H54 (cell line): ENCODE measurements at regions not wholly inside any gene's neighbourhood (a gene's known extent, or its start where the extent isn't known, plus 50 kb on each side); places are given as distances from the start of the nearest gene placed in this dataset.

Experiments used
- DNase-seq: peaks from one replicate; pipeline ENCODE4 v3.0.0; 2011; ENCODE audit warnings: low spot score, mixed read lengths; ENCODE audit not compliant: insufficient read length
- FAIRE-seq: peaks from 3 replicates; lab custom pipeline; 2011; peaks lifted over from hg19 to GRCh38; lab: Jason Lieb, UNC
- POLR2A ChIP-seq: IDR thresholded peaks from 2 replicates; pipeline ENCODE4 v1.6.1; 2011; ENCODE audit warnings: low read depth, mild to moderate bottlenecking, low read length

- FAIRE-seq, result no peak
- TF ChIP-seq POLR2A, result no peak
Measured at GRCh38 chr13:105814902-105815250, 720.6 kb downstream of the EFNB2 start.

GRCh38 chr13:105814219-105814901 lies 721.1 kb downstream of the EFNB2 start:
- FAIRE-seq (peak; percentile 93), DNase-seq (no peak)
- TF ChIP-seq POLR2A, result no peak

More at GRCh38 chr13:105814902-105815250, 720.6 kb downstream of the EFNB2 start:
- DNase-seq, result no peak

GRCh38 chr13:105806628-105806920 lies 728.9 kb downstream of the EFNB2 start:
- peak; percentile 38 for DNase-seq
- TF ChIP-seq POLR2A, result no peak
- peak; percentile 99 for FAIRE-seq

GRCh38 chr13:105805892-105806627 lies 729.4 kb downstream of the EFNB2 start:
- no peak for TF ChIP-seq POLR2A
- DNase-seq, result no peak
- FAIRE-seq, result no peak

DNA sequence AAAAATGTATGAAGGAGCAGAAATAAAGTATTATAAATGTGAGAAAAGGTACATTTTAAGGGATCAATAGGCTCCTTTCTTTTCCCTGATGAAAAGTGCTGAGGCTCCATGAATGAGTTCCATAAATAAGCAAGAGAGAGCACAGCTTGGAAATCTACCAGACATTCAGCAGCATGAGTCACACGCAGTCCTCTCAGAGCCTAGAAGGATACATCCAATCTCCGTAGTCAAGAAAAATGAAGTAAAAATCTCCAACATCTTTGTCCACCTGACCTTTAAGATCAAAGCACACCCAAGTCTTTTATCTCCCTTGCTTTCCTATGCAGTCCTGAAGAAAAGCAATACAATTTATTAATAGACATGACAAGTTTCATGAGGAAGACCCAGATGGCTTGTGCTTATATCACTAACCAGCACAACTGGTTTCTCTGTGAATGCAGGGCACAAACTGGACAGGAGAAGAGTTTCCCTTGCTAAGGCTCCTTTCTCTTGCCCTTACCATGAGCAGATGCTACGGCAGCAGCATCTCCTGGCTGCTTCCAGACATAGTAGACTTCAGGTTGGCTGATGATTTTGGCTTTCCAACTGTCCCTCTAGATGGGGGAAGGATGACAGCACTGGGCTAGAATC lies 730.8 kb downstream of the EFNB2 start:
- DNase-seq (no peak), FAIRE-seq (peak; percentile 99)
- no peak for TF ChIP-seq POLR2A

- FAIRE-seq, result peak; percentile 11
- TF ChIP-seq POLR2A, result no peak
- DNase-seq, result no peak
Measured at GRCh38 chr13:105799155-105799554, 736.3 kb downstream of the EFNB2 start.

- peak; percentile 60 for FAIRE-seq
Measured at GRCh38 chr13:105798541-105798940, 736.9 kb downstream of the EFNB2 start.

DNA sequence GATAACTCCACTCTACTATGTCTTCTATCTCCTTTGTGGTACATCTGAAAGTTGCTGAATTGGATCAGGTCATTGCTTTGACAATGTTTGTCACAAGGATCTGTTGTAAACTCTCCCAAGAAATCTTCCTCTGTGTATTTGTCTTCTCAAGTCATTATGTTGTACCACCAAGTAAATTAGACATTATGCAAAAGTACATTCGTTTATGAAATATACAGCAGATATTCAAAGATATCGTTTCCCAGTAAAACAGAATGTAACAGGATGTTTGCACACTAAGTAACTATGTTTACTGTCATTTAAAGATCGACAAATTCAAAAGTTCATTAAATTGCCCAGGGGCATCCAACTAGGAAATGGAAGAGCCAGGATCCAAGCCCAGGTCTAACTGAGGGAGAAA lies 739.4 kb downstream of the EFNB2 start:
- FAIRE-seq (peak; percentile 50), DNase-seq (no peak)
- no peak for TF ChIP-seq POLR2A

More at GRCh38 chr13:105798541-105798940, 736.9 kb downstream of the EFNB2 start:
- TF ChIP-seq POLR2A, result no peak
- DNase-seq, result no peak

DNA sequence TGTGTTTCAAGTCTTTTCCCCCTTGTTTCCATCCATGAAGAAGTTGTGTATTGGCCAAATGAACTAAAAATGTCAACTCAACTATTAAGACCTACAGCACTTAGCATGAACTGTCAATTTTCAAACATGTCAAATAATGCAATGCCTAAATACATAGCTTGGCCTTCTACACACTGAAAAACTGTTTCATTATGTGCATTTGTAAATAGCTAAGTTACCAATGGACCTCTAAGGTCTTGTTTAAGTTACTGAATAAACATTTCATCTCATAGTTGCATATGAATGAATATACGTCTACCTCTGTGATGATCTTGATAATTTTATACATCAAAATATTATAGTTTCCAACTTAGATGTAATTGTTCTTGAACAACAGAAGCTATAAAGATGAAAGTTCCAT lies 744.5 kb downstream of the EFNB2 start:
- no peak for TF ChIP-seq POLR2A
- FAIRE-seq (peak; percentile 75), DNase-seq (no peak)

GRCh38 chr13:105788530-105788929 lies 746.9 kb downstream of the EFNB2 start:
- DNase-seq, result no peak
- peak; percentile 75 for FAIRE-seq
- no peak for TF ChIP-seq POLR2A

DNA sequence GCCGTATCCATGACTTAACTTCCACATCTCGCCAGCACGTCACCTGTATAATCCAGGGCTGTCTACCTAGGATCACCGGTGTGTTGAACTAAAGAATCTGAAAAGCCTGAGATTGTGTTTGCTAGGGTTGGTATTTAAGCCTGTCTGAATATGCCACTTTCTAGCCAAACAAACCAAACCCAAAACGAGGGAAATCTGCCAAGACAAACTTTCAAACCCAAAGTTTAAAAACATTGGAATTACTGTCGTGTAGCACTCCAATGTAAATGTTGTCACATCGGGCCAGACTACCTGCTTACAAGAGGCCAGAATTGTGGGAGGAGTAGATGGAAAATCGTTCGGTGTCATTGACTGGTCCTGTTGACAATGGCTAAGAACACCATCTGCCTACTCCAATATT lies 747.8 kb downstream of the EFNB2 start:
- FAIRE-seq (no peak), DNase-seq (no peak)
- no peak for TF ChIP-seq POLR2A

- no peak for DNase-seq
- FAIRE-seq, result no peak
- no peak for TF ChIP-seq POLR2A
Measured at GRCh38 chr13:105785436-105785835, 750.0 kb downstream of the EFNB2 start.

GRCh38 chr13:105783261-105783660 lies 752.2 kb downstream of the EFNB2 start:
- TF ChIP-seq POLR2A, result no peak
- FAIRE-seq, result no peak
- DNase-seq, result no peak

DNA sequence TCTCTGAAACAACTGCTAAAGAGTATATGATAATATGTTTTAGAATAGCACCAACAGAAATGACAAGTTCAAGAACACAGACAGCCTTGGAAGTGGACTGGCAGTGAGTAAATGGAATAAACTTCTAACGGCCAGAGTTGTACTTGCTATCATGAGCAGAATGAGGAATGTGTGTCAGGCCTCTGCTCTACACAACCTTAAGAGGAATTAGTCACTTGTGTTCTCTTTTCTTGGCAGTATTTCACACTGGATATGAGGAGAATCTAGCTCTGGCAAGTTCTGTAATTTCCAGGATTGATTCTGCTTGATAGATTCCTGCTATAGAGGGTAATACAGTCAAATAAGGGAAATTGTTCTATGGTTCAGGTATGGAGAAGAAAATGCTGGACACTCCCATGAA lies 757.3 kb downstream of the EFNB2 start:
- FAIRE-seq (peak; percentile 93), DNase-seq (no peak)
- no peak for TF ChIP-seq POLR2A
